Suprapubic skin (tissue), 4 donors: ENCODE measurements at regions not wholly inside any gene's neighbourhood (a gene's known extent, or its start where the extent isn't known, plus 50 kb on each side); places are given as distances from the start of the nearest gene placed in this dataset.

Experiments used
- DNase-seq, 2 donors: peaks; one replicate each; pipeline ENCODE4 v3.0.0-alpha.2; 2019; ENCODE audit warnings: low spot score in 2 of 2
- H3K27ac ChIP-seq: fragments of 200-600 bp; sonication (generic); one replicate; pipeline ENCODE4 v1.5.1; 2019
- H3K27me3 ChIP-seq: fragments of 200-600 bp; sonication (generic); one replicate; pipeline ENCODE4 v1.5.1; 2019
- H3K36me3 ChIP-seq: fragments of 200-600 bp; sonication (generic); one replicate; pipeline ENCODE4 v1.5.1; 2019
- H3K4me1 ChIP-seq: fragments of 200-600 bp; sonication (generic); one replicate; pipeline ENCODE4 v1.5.1; 2019
- H3K4me3 ChIP-seq: fragments of 200-600 bp; sonication (generic); one replicate; pipeline ENCODE4 v1.5.1; 2019; ENCODE audit warnings: mild to moderate bottlenecking
- H3K9me3 ChIP-seq: fragments of 200-600 bp; sonication (generic); one replicate; pipeline ENCODE4 v1.5.1; 2019
- CTCF ChIP-seq, 2 donors: fragments of 200-600 bp in 1 of 2; fragments of 450-650 bp in 1 of 2; sonication (generic) in 1 of 2; IDR thresholded peaks; one replicate each; pipeline ENCODE4 v1.5.1; 2016 to 2019; ENCODE audit warnings: antibody characterized with exemption in 2 of 2, mild to moderate bottlenecking in 1 of 2, moderate library complexity in 1 of 2
- EP300 ChIP-seq: sonication (generic); formaldehyde crosslinking; IDR thresholded peaks from one replicate; pipeline ENCODE4 v1.6.1; 2017; ENCODE audit warnings: antibody characterized with exemption
- POLR2A ChIP-seq, 2 donors: fragments of 450-650 bp; IDR thresholded peaks; one replicate each; pipeline ENCODE4 v1.6.1; 2017; ENCODE audit warnings: antibody characterized with exemption in 2 of 2, mild to moderate bottlenecking in 2 of 2, moderate library complexity in 2 of 2
- POLR2AphosphoS5 ChIP-seq, 3 donors: sonication (generic); formaldehyde crosslinking; IDR thresholded peaks; one replicate each; pipeline ENCODE4 v1.6.1; 2017; ENCODE audit warnings: antibody characterized with exemption in 3 of 3
- WGBS: methylation state at CpG from one replicate; pipeline ENCODE4 v1.1.5; 2018; 5-methylcytosine and 5-hydroxymethylcytosine counted together

DNA sequence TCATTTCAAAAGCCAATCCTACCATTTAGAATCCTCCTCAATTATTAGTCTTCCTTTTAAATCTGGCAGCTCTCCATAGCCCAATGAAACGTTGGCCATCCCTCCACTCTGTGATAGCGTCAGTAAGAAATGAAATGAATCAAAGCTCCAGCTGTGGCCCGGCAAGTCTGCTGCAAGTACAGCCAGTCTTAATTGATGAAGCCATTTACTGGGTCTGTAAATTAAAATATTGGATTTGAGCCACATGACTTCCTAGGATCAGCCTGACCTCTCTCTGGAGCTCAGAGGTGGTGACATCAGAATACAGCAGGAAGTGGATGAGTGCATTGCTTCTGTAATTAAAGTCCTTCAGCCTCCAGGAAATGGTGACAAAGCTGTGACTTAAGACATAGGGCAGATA lies 347.0 kb upstream of the LMCD1 start:
- Histone ChIP-seq H3K4me3 (no peak overlapping the region), H3K27ac (no peak overlapping the region), H3K27me3 (no peaks in the 10 kb centered on the region), H3K4me1 (no peaks in the 10 kb centered on the region), H3K36me3 (no peaks in the 10 kb centered on the region), H3K9me3 (no peaks in the 10 kb centered on the region)
- TF ChIP-seq EP300 (no peak), POLR2A (IDR thresholded peaks at IDR 0.05) (no peak), CTCF (IDR thresholded peaks at IDR 0.05) (no peak), POLR2AphosphoS5 (IDR thresholded peaks at IDR 0.05) (no peak)
- no peak for DNase-seq
- 46% methylated on average over 3 of the region's 3 CpGs for WGBS

DNA sequence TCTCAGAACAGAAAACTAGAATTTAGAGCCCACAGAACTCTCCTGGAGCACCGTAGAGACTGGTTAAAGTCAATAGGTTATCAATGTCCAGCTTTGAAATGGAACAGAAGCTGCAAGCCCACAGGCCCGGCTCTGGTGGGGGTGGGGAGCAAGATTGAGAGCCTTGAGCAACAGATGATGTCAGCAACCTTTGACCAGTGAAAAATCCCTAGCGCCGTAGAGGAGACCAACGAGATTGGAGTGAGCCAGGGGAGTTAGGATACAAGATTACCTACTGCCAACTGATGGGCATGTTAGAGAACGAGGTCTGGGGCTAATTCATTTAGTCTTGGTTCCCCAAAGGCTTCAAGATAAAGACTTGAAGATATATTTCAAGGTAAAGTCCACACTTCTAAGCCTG lies 345.5 kb upstream of the LMCD1 start:
- DNase-seq, result no peak
- Histone ChIP-seq H3K9me3 (no peaks in the 10 kb centered on the region), H3K4me1 (no peaks in the 10 kb centered on the region), H3K36me3 (no peaks in the 10 kb centered on the region), H3K27ac (no peak overlapping the region), H3K4me3 (no peak overlapping the region), H3K27me3 (no peaks in the 10 kb centered on the region)
- no peak for TF ChIP-seq POLR2A (IDR thresholded peaks at IDR 0.05)
- WGBS, result 71% methylated on average over 6 of the region's 6 CpGs

DNA sequence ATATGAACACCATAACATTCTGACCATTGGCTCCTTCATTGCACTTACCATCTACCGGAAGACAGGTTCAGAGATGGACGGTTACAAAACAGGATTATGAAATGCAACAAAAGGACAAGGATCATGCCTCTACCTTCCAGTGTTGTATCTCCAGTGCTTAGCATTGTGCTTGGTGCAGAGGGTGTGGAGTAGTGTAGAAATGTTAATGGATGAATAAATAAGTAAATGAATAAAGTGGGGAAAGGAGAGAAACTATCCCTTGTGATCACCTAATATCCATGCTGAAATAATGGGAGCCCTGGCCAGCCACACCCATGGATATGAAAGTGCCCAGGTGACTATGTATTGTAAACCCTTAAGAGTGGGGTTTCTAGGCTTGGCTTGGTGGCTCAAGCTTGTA lies 344.8 kb upstream of the LMCD1 start:
- no peak for TF ChIP-seq POLR2A (IDR thresholded peaks at IDR 0.05)
- TF ChIP-seq POLR2AphosphoS5 (IDR thresholded peaks at IDR 0.05), result no peak
- no peak for TF ChIP-seq CTCF (IDR thresholded peaks at IDR 0.05)
- TF ChIP-seq EP300, result no peak
- H3K4me3 ChIP-seq, result no peak overlapping the region
- 98% methylated on average over 2 of the region's 2 CpGs for WGBS
- no peak for DNase-seq
- no peaks in the 10 kb centered on the region for H3K9me3 ChIP-seq
- H3K4me1 ChIP-seq, result no peaks in the 10 kb centered on the region
- no peaks in the 10 kb centered on the region for H3K36me3 ChIP-seq
- no peaks in the 10 kb centered on the region for H3K27me3 ChIP-seq
- H3K27ac ChIP-seq, result no peak overlapping the region

DNA sequence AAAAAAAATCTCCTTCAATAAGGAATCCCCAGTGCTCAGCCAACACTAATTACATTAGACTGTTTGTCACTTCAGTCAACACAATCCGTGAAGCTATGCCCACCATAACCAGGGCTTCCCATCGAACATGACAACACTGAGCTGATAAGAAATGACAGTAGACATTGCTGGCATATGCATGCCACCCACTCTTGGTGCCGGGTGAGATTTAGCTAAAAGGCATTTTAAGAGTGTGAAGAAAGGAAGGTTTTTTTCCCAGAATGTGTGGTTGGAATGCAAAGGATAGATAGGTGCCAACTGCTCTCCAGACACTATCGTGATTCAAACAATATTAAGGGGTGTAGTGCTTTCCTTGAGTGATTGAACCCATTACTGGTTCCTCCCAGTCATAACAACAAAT lies 344.0 kb upstream of the LMCD1 start:
- H3K4me1 ChIP-seq, result no peaks in the 10 kb centered on the region
- 69% methylated on average over 4 of the region's 4 CpGs for WGBS
- TF ChIP-seq POLR2AphosphoS5 (IDR thresholded peaks at IDR 0.05), result no peak
- no peak for TF ChIP-seq CTCF (IDR thresholded peaks at IDR 0.05)
- no peak for TF ChIP-seq POLR2A (IDR thresholded peaks at IDR 0.05)
- TF ChIP-seq EP300, result no peak

GRCh38 chr3:8164145-8164544 lies 337.5 kb upstream of the LMCD1 start:
- Histone ChIP-seq H3K27me3 (no peaks in the 10 kb centered on the region), H3K4me1 (no peaks in the 10 kb centered on the region), H3K9me3 (no peaks in the 10 kb centered on the region), H3K36me3 (no peaks in the 10 kb centered on the region), H3K4me3 (no peak overlapping the region), H3K27ac (no peak overlapping the region)
- TF ChIP-seq EP300 (no peak), POLR2A (IDR thresholded peaks at IDR 0.05) (no peak), CTCF (IDR thresholded peaks at IDR 0.05) (no peak), POLR2AphosphoS5 (IDR thresholded peaks at IDR 0.05) (no peak)
- no peak for DNase-seq
- WGBS, result 91% methylated on average over 1 of the region's 1 CpG

More for the DNA sequence above, 344.0 kb upstream of the LMCD1 start:
- DNase-seq, result no peak
- Histone ChIP-seq H3K4me3 (no peak overlapping the region), H3K27ac (no peak overlapping the region), H3K27me3 (no peaks in the 10 kb centered on the region), H3K36me3 (no peaks in the 10 kb centered on the region), H3K9me3 (no peaks in the 10 kb centered on the region)

- no peak for DNase-seq
- Histone ChIP-seq H3K4me1 (no peaks in the 10 kb centered on the region), H3K9me3 (no peaks in the 10 kb centered on the region), H3K27me3 (no peaks in the 10 kb centered on the region), H3K4me3 (no peak overlapping the region), H3K36me3 (no peaks in the 10 kb centered on the region), H3K27ac (no peak overlapping the region)
- 74% methylated on average over 2 of the region's 2 CpGs for WGBS
- TF ChIP-seq POLR2AphosphoS5 (IDR thresholded peaks at IDR 0.05), result no peak
- no peak for TF ChIP-seq CTCF (IDR thresholded peaks at IDR 0.05)
- no peak for TF ChIP-seq POLR2A (IDR thresholded peaks at IDR 0.05)
- TF ChIP-seq EP300, result no peak
These were observed 335.6 kb upstream of the LMCD1 start for GRCh38 chr3:8166014-8166413.
